Activated CD4-positive, alpha-beta T cell treated with anti-CD3 and anti-CD28 coated beads for 1 hour (primary cell): ENCODE measurements at regions not wholly inside any gene's neighbourhood (a gene's known extent, or its start where the extent isn't known, plus 50 kb on each side); places are given as distances from the start of the nearest gene placed in this dataset.

Source experiments
- DNase-seq: peaks from one replicate; pipeline ENCODE4 v3.0.0-alpha.2; 2020

DNA sequence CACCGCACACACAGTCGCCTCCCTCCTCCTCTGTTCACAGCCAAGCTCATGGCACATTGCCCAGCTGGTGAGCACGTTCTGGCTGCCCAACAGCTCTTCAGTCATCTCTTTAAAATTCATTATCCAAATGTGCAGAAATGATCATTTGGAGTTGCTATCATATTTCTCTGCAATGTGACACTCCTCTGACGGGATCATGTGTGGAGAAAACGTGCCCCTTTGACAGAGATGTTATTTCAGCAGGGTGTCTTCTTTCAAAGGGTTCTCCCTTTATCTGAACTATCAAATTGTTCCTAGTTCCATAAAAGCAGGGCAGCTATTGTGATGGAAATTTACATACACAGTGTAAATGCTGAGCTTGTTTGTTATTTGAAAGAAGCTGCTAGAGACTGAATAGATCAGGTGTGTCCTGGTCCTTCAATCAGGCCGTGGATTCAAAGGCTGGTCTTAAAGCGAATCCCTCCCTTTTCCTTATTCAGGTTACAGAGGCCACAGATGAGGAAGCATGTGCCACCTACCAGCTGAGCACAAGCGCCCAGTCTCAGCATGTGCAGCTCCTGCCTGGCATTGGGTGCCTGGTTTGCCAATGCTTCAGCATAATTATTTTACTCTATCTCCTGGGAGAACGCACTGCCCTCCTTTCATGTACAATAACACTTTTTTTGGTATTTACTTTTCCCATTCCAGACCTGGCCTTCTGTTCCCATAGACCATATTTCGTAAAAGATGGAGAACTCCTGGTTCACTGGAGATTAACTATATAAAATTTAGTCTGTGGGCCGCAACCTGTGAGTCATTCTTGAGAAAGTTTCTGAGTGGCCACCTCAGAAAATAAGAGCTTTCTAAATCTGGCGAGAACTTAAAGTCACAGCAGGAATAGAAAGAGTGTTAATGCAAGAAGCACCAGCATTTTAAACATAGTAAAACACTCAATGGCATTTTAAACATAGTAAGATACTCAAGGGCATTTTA lies 433.7 kb downstream of the ENC1 start:
- no peak for DNase-seq

DNA sequence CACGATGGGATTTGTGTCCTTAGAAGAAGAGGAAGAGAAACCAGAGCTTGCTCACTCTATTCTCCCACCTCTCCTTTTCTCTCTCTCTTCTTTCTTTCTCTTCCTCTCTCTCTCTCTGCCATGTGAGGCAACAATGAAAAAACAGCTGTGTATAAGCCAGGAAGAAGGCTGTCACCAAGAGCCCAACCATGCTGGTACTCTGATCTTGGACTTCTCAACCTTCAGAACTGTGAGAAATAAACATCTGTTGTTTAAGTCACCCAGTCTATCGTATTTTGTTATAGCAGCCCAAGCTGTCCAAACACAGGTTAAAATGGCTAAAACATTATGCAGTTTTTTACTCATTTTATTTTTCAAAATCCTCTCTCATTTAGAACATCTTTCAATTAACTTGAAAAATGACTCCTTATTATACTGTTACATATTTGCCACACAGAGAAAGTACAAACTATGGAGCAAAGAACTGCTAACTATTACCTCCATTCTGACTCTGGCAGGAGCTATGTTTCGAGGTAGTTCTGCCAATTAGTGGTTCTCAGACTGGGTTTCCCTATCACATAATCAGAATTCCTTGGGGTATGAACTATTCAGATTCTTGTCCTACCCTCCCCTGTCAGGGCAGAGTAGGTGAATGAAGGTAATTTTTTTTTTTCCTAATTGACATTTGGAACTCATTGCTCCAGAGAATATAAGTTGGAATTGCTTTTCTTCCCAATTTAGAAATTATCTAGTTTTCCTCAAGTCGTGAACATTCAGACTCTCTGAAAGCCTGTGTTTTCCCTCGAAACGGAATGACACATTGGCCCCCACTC lies 434.6 kb downstream of the ENC1 start:
- DNase-seq, result no peak

GRCh38 chr5:74201334-74202081 lies 439.0 kb downstream of the ENC1 start:
- no peak for DNase-seq

DNA sequence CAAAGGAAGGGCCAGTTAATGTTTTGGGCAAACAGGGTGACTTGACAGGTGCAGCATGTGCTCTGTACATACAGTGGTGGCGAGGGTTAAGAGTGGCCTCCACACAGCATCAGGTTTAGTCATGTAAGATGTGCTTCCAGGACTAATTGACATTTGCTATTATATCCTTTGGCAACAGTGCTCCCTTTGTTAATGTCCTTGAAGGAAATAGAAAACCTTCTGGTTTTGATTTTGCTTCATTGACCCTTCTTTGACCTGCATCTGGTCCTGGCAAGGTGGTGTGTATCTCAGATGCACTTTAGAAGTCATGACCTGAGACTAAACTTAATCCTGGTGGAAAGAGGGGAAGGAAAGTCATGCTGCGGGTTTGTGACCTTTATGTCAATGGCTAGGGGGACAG lies 440.0 kb downstream of the ENC1 start:
- DNase-seq, result no peak

GRCh38 chr5:74199436-74200210 lies 440.9 kb downstream of the ENC1 start:
- no peak for DNase-seq

DNA sequence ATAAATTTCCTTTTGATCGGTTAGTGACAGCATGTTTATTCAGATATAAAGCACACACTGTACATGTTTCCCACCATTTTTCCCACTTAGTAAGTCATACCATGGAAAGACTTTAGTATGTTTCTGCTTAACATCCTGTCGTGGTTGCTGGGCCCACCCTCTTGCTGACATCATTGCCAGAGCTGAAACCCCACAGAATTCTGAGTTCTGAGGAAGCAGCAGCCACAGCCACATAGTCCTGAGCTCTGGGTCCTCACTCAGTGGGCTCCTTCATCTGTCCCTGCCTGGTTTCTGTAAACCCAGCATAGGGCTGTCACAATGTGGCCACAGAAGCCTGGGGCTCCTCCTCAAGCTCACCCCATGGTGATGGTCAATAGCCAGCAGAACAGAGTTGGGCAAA lies 441.5 kb downstream of the ENC1 start:
- DNase-seq, result no peak

DNA sequence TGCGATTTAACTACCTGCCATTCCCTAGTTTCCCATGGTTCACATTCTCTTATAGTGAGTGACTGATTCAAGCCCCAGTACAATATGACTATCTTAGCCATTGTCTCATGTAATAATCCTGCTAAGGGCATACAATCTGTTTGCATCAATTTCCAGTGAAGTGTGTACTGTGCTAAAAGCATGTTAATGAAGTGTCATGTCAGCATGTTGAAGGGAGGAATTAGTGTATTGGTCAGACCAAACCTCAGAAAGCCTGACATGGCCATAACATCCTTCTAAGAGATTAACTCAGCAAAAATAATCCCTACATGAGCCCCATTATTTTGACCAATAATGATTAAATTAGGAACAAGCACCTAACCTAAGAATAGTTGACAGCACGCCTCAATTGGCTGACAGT lies 442.4 kb downstream of the ENC1 start:
- DNase-seq, result no peak

GRCh38 chr5:74196233-74196632 lies 444.3 kb downstream of the ENC1 start:
- no peak for DNase-seq

GRCh38 chr5:74194196-74194595 lies 446.3 kb downstream of the ENC1 start:
- DNase-seq, result no peak

GRCh38 chr5:74192606-74193299 lies 447.8 kb downstream of the ENC1 start:
- no peak for DNase-seq

- no peak for DNase-seq
Measured at GRCh38 chr5:74188351-74189105, 452.0 kb downstream of the ENC1 start.

DNA sequence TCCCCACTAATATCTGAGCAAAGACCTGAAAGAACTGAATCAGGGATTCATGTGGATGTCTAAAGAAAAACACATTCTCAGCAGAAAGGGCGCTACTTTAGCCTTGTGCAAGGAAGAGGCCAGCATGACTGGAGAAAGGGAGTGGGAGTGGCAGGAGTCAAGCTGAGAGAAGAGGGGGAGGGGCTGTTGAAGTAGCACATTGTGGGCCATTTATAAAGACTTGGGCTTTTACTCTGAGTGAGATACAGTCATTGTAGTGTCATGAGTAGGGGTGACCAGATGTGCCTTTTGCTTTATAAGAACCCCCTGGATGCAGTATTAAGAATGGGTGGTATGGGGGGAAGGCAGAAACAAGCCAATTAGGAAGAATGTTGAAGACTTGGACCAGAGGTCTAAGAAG lies 452.8 kb downstream of the ENC1 start:
- DNase-seq, result no peak

- DNase-seq, result no peak
Measured at GRCh38 chr5:74186356-74187315, 453.9 kb downstream of the ENC1 start.

GRCh38 chr5:74185599-74185998 lies 454.9 kb downstream of the ENC1 start:
- DNase-seq, result no peak

DNA sequence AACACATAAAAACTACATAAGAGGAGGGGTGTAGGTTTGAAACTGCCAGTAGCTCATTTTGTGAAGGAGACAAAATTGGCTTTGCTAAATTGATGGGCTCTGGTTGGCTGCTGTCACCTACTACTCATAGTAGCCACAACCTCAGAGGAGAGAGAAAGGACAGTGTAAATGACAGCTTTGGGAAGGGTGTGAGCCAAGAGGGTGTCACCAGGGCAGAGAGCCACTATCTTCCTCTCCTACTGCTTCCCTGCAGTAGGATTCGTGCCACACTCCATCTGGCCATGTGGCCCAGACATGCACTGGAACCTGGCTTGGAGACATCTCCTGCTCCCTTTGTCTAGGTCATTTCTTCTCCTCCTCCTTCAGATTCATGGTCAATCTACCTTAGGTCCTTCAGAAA lies 455.9 kb downstream of the ENC1 start:
- DNase-seq, result no peak

DNA sequence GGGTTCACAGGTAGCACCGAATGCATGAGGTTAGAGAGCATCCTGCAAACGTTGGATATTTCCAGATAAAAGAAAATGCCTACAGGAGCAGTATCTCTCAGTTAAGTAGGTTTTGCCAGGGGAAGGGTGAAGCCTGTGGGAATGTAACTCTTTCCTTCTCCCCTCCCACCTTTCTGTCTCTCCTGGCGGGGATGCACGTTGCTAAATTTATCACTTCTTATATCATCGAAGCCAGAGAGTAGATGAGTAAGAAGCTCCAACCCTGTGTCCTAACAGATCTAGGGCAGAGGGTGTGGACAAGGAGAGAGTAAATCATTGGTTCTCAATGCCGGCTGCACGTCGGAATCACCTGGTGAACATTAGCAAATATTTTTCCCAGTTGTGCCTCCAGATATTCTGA lies 457.5 kb downstream of the ENC1 start:
- no peak for DNase-seq

- DNase-seq, result no peak
Measured at GRCh38 chr5:74182603-74183002, 457.9 kb downstream of the ENC1 start.

- DNase-seq, result no peak
Measured at GRCh38 chr5:74179701-74180100, 460.8 kb downstream of the ENC1 start.

- DNase-seq, result no peak
Measured at GRCh38 chr5:74179179-74179578, 461.3 kb downstream of the ENC1 start.

DNA sequence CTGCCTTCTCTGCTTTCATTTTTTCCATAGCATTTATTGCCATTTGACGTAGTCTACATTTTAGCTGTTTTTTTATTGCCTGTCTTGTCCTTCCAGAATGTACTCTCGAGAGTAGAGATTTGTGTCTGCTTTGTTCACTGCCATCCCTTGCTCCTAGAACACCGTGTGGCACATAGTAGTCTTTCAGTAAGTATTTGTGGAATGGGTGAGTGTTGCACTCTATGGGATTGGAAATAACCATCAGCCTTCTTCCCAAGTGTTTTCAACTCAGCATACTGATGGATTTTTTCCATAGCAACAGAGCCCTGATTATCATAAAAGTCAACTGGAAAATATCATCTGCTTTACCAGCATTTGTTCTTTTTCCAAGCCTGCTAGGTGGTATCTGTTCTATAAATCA lies 462.6 kb downstream of the ENC1 start:
- DNase-seq, result no peak
